Tibial artery (tissue), 4 donors: ENCODE measurements at regions not wholly inside any gene's neighbourhood (a gene's known extent, or its start where the extent isn't known, plus 50 kb on each side); places are given as distances from the start of the nearest gene placed in this dataset.

Experiments used
- DNase-seq, 2 donors: peaks; one replicate each; pipeline ENCODE4 v3.0.0-alpha.2; 2019
- H3K27ac ChIP-seq, 2 donors: fragments of 200-600 bp; sonication (generic) in 1 of 2; 1 replicate in 1 of 2; 2 replicates in 1 of 2; pipeline ENCODE4 v1.5.1; 2018 to 2019; ENCODE audit warnings: mild to moderate bottlenecking in 1 of 2
- H3K27me3 ChIP-seq, 2 donors: fragments of 200-600 bp; sonication (generic) in 1 of 2; one replicate each; pipeline versions ENCODE4 v1.5.1 to v1.6.0; 2016 to 2019
- H3K36me3 ChIP-seq, 3 donors: fragments of 200-600 bp; sonication (generic) in 2 of 3; one replicate each; pipeline ENCODE4 v1.5.1; 2016 to 2019; ENCODE audit warnings: mild to moderate bottlenecking in 2 of 3
- H3K4me1 ChIP-seq, 4 donors: fragments of 200-600 bp; sonication (generic) in 2 of 4; 1 replicate in 3 of 4; 2 replicates in 1 of 4; pipeline ENCODE4 v1.5.1; 2016 to 2019
- H3K4me3 ChIP-seq, 2 donors: fragments of 200-600 bp; sonication (generic) in 1 of 2; 1 replicate in 1 of 2; 2 replicates in 1 of 2; pipeline ENCODE4 v1.5.1; 2018 to 2019; ENCODE audit warnings: mild to moderate bottlenecking in 2 of 2
- H3K9me3 ChIP-seq, 3 donors: fragments of 200-600 bp; sonication (generic) in 1 of 3; one replicate each; pipeline ENCODE4 v1.5.1; 2016 to 2019
- CTCF ChIP-seq, 2 experiments: fragments of 200-600 bp in 1 of 2; fragments of 450-650 bp in 1 of 2; IDR thresholded peaks; one replicate each; pipeline ENCODE4 v1.5.1; 2017 to 2019; ENCODE audit warnings: antibody characterized with exemption in 2 of 2, mild to moderate bottlenecking in 1 of 2, moderate library complexity in 1 of 2
- intact Hi-C: fragments of 100-400 bp; cut with DNase I; formaldehyde crosslinking; loops from one replicate; pipeline ENCODE4 v1.15.0; 2023; ENCODE audit warnings: low total_unique reads

- Histone ChIP-seq H3K4me3 (no peak overlapping the region), H3K27me3 (no peaks in the 10 kb centered on the region), H3K4me1 (peaks cover 0 to 30% (median 0%) of the 10 kb centered on the region in 4 donors), H3K36me3 (peaks cover 7 to 35% (median 23%) of the 10 kb centered on the region in 3 donors), H3K9me3 (no peaks in the 10 kb centered on the region), H3K27ac (no peak overlapping the region)
- DNase-seq, result no peak
- no peak for TF ChIP-seq CTCF (IDR thresholded peaks at IDR 0.05)
- intact Hi-C loops, result loop anchor here (10.0 kb wide), 1 partner anchor 448 kb away; no protein-coding TSS in a partner anchor
Observed at GRCh38 chr3:124463234-124463633, 267.0 kb upstream of the UMPS start.

GRCh38 chr3:124467980-124468902, 262.0 kb upstream of the UMPS start:
- no peak for DNase-seq
- peak; percentile 93 to 98 for TF ChIP-seq CTCF (IDR thresholded peaks at IDR 0.05)
- peak overlapping the region in 1 of 2 donors; percentile 36 for H3K27ac ChIP-seq
- intact Hi-C loops, result loop anchor here (5.0 to 10.0 kb wide), 4 partner anchors 121 to 453 kb away; partner anchors contain the start of gene KALRN
- no peaks in the 10 kb centered on the region for H3K9me3 ChIP-seq
- no peak overlapping the region for H3K4me3 ChIP-seq
- no peaks in the 10 kb centered on the region for H3K27me3 ChIP-seq
- H3K36me3 ChIP-seq, result peaks cover 7 to 20% (median 9%) of the 10 kb centered on the region in 3 donors
- H3K4me1 ChIP-seq, result peaks cover 0 to 2% (median 0%) of the 10 kb centered on the region in 4 donors

- H3K4me1 ChIP-seq, result no peaks in the 10 kb centered on the region
- H3K36me3 ChIP-seq, result peaks cover 3 to 15% (median 8%) of the 10 kb centered on the region in 3 donors
- no peak overlapping the region for H3K27ac ChIP-seq
- no peaks in the 10 kb centered on the region for H3K27me3 ChIP-seq
- H3K4me3 ChIP-seq, result no peak overlapping the region
- H3K9me3 ChIP-seq, result no peaks in the 10 kb centered on the region
- DNase-seq, result no peak
- intact Hi-C loops, result loop anchor here (5.0 to 10.0 kb wide), 4 partner anchors 122 to 455 kb away; partner anchors contain the start of gene KALRN
- no peak for TF ChIP-seq CTCF (IDR thresholded peaks at IDR 0.05)
Observed at GRCh38 chr3:124469555-124469954, 260.7 kb upstream of the UMPS start.

GRCh38 chr3:124478830-124479229, 251.4 kb upstream of the UMPS start:
- no peaks in the 10 kb centered on the region for H3K27me3 ChIP-seq
- no peak for DNase-seq
- no peaks in the 10 kb centered on the region for H3K9me3 ChIP-seq
- H3K27ac ChIP-seq, result no peak overlapping the region
- H3K4me3 ChIP-seq, result no peak overlapping the region
- no peaks in the 10 kb centered on the region for H3K4me1 ChIP-seq
- TF ChIP-seq CTCF (IDR thresholded peaks at IDR 0.05), result no peak
- peaks cover 66 to 90% (median 83%) of the 10 kb centered on the region in 3 donors for H3K36me3 ChIP-seq
- intact Hi-C loops, result no loop called here

- no peaks in the 10 kb centered on the region for H3K4me1 ChIP-seq
- H3K36me3 ChIP-seq, result peaks cover 49 to 70% (median 55%) of the 10 kb centered on the region in 3 donors
- no peak overlapping the region for H3K4me3 ChIP-seq
- DNase-seq, result no peak
- no peak for TF ChIP-seq CTCF (IDR thresholded peaks at IDR 0.05)
- H3K27me3 ChIP-seq, result no peaks in the 10 kb centered on the region
- H3K9me3 ChIP-seq, result no peaks in the 10 kb centered on the region
- intact Hi-C loops, result no loop called here
- H3K27ac ChIP-seq, result no peak overlapping the region
Observed at GRCh38 chr3:124483915-124484470, 246.3 kb upstream of the UMPS start.
